Peyer's patch (tissue), 4 donors: ENCODE measurements at regions not wholly inside any gene's neighbourhood (a gene's known extent, or its start where the extent isn't known, plus 50 kb on each side); places are given as distances from the start of the nearest gene placed in this dataset.

Experiments used
- DNase-seq, 3 donors: peaks; one replicate each; pipeline ENCODE4 v3.0.0-alpha.2; 2017 to 2019
- H3K27ac ChIP-seq, 4 donors: fragments of 200-600 bp; sonication (generic); one replicate each; pipeline ENCODE4 v1.5.1; 2016 to 2019
- H3K27me3 ChIP-seq, 2 donors: fragments of 200-600 bp; sonication (generic); one replicate each; pipeline ENCODE4 v1.5.1; 2019
- H3K36me3 ChIP-seq, 3 donors: fragments of 200-600 bp; sonication (generic); one replicate each; pipeline ENCODE4 v1.5.1; 2016 to 2019
- H3K4me1 ChIP-seq, 4 donors: fragments of 200-600 bp; sonication (generic); one replicate each; pipeline ENCODE4 v1.5.1; 2016 to 2019
- H3K4me3 ChIP-seq, 4 donors: fragments of 200-600 bp; sonication (generic); 1 replicate in 3 of 4; 2 replicates in 1 of 4; pipeline ENCODE4 v1.5.1; 2016 to 2019; ENCODE audit warnings: mild to moderate bottlenecking in 1 of 4
- H3K9me3 ChIP-seq, 4 donors: fragments of 200-600 bp; sonication (generic); one replicate each; pipeline ENCODE4 v1.5.1; 2016 to 2019; ENCODE audit warnings: mild to moderate bottlenecking in 1 of 4
- CTCF ChIP-seq, 6 experiments: fragments of 450-650 bp in 4 of 6; fragments of 200-600 bp in 2 of 6; sonication (generic) in 1 of 6; IDR thresholded peaks; one replicate each; pipeline ENCODE4 v1.5.1; 2017 to 2019; ENCODE audit warnings: antibody characterized with exemption in 6 of 6, mild to moderate bottlenecking in 3 of 6, moderate library complexity in 1 of 6
- POLR2A ChIP-seq, 2 donors: fragments of 450-650 bp; IDR thresholded peaks; one replicate each; pipeline ENCODE4 v1.5.1; 2017; ENCODE audit warnings: antibody characterized with exemption in 2 of 2, mild to moderate bottlenecking in 2 of 2, moderate library complexity in 2 of 2

GRCh38 chr4:97349468-97350186 is 793.6 kb downstream of the STPG2 start:
- TF ChIP-seq POLR2A (IDR thresholded peaks at IDR 0.05), result no peak
- TF ChIP-seq CTCF (IDR thresholded peaks at IDR 0.05), result no peak
- H3K4me1 ChIP-seq, result no peaks in the 10 kb centered on the region

GRCh38 chr4:97353876-97354275 is 789.4 kb downstream of the STPG2 start:
- H3K9me3 ChIP-seq, result peaks cover 0 to 3% (median 0%) of the 10 kb centered on the region in 4 donors
- no peaks in the 10 kb centered on the region for H3K4me1 ChIP-seq
- no peaks in the 10 kb centered on the region for H3K36me3 ChIP-seq
- no peak for TF ChIP-seq CTCF (IDR thresholded peaks at IDR 0.05)
- H3K27ac ChIP-seq, result no peak overlapping the region
- H3K27me3 ChIP-seq, result no peaks in the 10 kb centered on the region
- H3K4me3 ChIP-seq, result no peak overlapping the region
- DNase-seq, result no peak

More at GRCh38 chr4:97349468-97350186, 793.6 kb downstream of the STPG2 start:
- Histone ChIP-seq H3K27me3 (no peaks in the 10 kb centered on the region), H3K36me3 (no peaks in the 10 kb centered on the region), H3K27ac (no peak overlapping the region), H3K9me3 (no peaks in the 10 kb centered on the region), H3K4me3 (no peak overlapping the region)
- no peak for DNase-seq

- no peak overlapping the region for H3K4me3 ChIP-seq
- TF ChIP-seq CTCF (IDR thresholded peaks at IDR 0.05), result no peak
- no peak for TF ChIP-seq POLR2A (IDR thresholded peaks at IDR 0.05)
- no peaks in the 10 kb centered on the region for H3K27me3 ChIP-seq
- no peak overlapping the region for H3K27ac ChIP-seq
- no peaks in the 10 kb centered on the region for H3K4me1 ChIP-seq
- DNase-seq, result no peak
- peaks cover 0 to 3% (median 0%) of the 10 kb centered on the region in 4 donors for H3K9me3 ChIP-seq
- no peaks in the 10 kb centered on the region for H3K36me3 ChIP-seq
These were observed 783.5 kb downstream of the STPG2 start for GRCh38 chr4:97359826-97360225.

GRCh38 chr4:97360733-97361132 is 782.5 kb downstream of the STPG2 start:
- no peaks in the 10 kb centered on the region for H3K4me1 ChIP-seq
- no peak overlapping the region for H3K4me3 ChIP-seq
- no peak overlapping the region for H3K27ac ChIP-seq
- H3K27me3 ChIP-seq, result no peaks in the 10 kb centered on the region
- TF ChIP-seq CTCF (IDR thresholded peaks at IDR 0.05) (no peak), POLR2A (IDR thresholded peaks at IDR 0.05) (no peak)
- no peak for DNase-seq
- H3K36me3 ChIP-seq, result no peaks in the 10 kb centered on the region
- peaks cover 0 to 3% (median 0%) of the 10 kb centered on the region in 4 donors for H3K9me3 ChIP-seq

- Histone ChIP-seq H3K27me3 (no peaks in the 10 kb centered on the region), H3K4me1 (no peaks in the 10 kb centered on the region), H3K9me3 (no peaks in the 10 kb centered on the region), H3K4me3 (no peak overlapping the region), H3K36me3 (no peaks in the 10 kb centered on the region), H3K27ac (no peak overlapping the region)
- DNase-seq, result no peak
- TF ChIP-seq POLR2A (IDR thresholded peaks at IDR 0.05) (no peak), CTCF (IDR thresholded peaks at IDR 0.05) (no peak)
These were observed 775.4 kb downstream of the STPG2 start for GRCh38 chr4:97367878-97368277.
